ENCODE measurements at regions not wholly inside any gene's neighbourhood (a gene's known extent, or its start where the extent isn't known, plus 50 kb on each side); places are given as distances from the start of the nearest gene placed in this dataset.

- no peak overlapping the region for H2AFZ ChIP-seq (ENCODE audit: low read length)
- H3K4me1 ChIP-seq (ENCODE audit: insufficient read depth, low read length, severe bottlenecking): no peaks in the 10 kb centered on the region
- no peaks in the 10 kb centered on the region for H3K79me2 ChIP-seq (ENCODE audit: insufficient read depth, low read length)
- no peaks in the 10 kb centered on the region for H3K27me3 ChIP-seq (ENCODE audit: insufficient read depth, low read length)
- H3K9ac ChIP-seq (ENCODE audit: low read length): no peak overlapping the region
- H3K9me2 ChIP-seq (ENCODE audit: low read depth, low read length): no peaks in the 10 kb centered on the region
- H3K27ac ChIP-seq (ENCODE audit: low read depth, low read length, poor library complexity, severe bottlenecking): no peak overlapping the region
- H3K36me3 ChIP-seq (ENCODE audit: insufficient read depth, low read length): no peaks in the 10 kb centered on the region
- no peak for TF ChIP-seq CTCF (IDR thresholded peaks at IDR 0.05; ENCODE audit: low read length)
- TF ChIP-seq EZH2 (IDR thresholded peaks at IDR 0.05; ENCODE audit: borderline replicate concordance, low read length): no peak
- no peaks in the 10 kb centered on the region for H3F3A ChIP-seq (ENCODE audit: insufficient read depth, low read length)
- H3K9me3 ChIP-seq (ENCODE audit: low read length): no peaks in the 10 kb centered on the region
- no peaks in the 10 kb centered on the region for H4K20me1 ChIP-seq (ENCODE audit: insufficient read depth, low read length)
- H3K4me2 ChIP-seq (ENCODE audit: low read length): no peak overlapping the region
- H3K4me3 ChIP-seq (ENCODE audit: low read depth, low read length, poor library complexity, severe bottlenecking): no peak overlapping the region
Measured at GRCh38 chr15:46682969-46683791, 1034.1 kb upstream of the SEMA6D start.

GRCh38 chr15:46685096-46685495 is 1032.2 kb upstream of the SEMA6D start:
- no peaks in the 10 kb centered on the region for H3F3A ChIP-seq (ENCODE audit: insufficient read depth, low read length)
- no peaks in the 10 kb centered on the region for H3K9me3 ChIP-seq (ENCODE audit: low read length)
- no peak overlapping the region for H3K9ac ChIP-seq (ENCODE audit: low read length)
- no peaks in the 10 kb centered on the region for H3K36me3 ChIP-seq (ENCODE audit: insufficient read depth, low read length)
- no peaks in the 10 kb centered on the region for H3K79me2 ChIP-seq (ENCODE audit: insufficient read depth, low read length)
- H3K27me3 ChIP-seq (ENCODE audit: insufficient read depth, low read length): no peaks in the 10 kb centered on the region
- no peaks in the 10 kb centered on the region for H3K9me2 ChIP-seq (ENCODE audit: low read depth, low read length)
- no peak overlapping the region for H3K4me3 ChIP-seq (ENCODE audit: low read depth, low read length, poor library complexity, severe bottlenecking)
- no peak overlapping the region for H3K4me2 ChIP-seq (ENCODE audit: low read length)
- no peak overlapping the region for H2AFZ ChIP-seq (ENCODE audit: low read length)
- no peaks in the 10 kb centered on the region for H4K20me1 ChIP-seq (ENCODE audit: insufficient read depth, low read length)
- no peaks in the 10 kb centered on the region for H3K4me1 ChIP-seq (ENCODE audit: insufficient read depth, low read length, severe bottlenecking)
- TF ChIP-seq CTCF (IDR thresholded peaks at IDR 0.05; ENCODE audit: low read length) (no peak), EZH2 (IDR thresholded peaks at IDR 0.05; ENCODE audit: borderline replicate concordance, low read length) (no peak)
- H3K27ac ChIP-seq (ENCODE audit: low read depth, low read length, poor library complexity, severe bottlenecking): no peak overlapping the region

- no peaks in the 10 kb centered on the region for H3K79me2 ChIP-seq (ENCODE audit: insufficient read depth, low read length)
- no peaks in the 10 kb centered on the region for H3F3A ChIP-seq (ENCODE audit: insufficient read depth, low read length)
- TF ChIP-seq EZH2 (IDR thresholded peaks at IDR 0.05; ENCODE audit: borderline replicate concordance, low read length): no peak
- no peak for TF ChIP-seq CTCF (IDR thresholded peaks at IDR 0.05; ENCODE audit: low read length)
- no peaks in the 10 kb centered on the region for H3K27me3 ChIP-seq (ENCODE audit: insufficient read depth, low read length)
- no peak overlapping the region for H3K27ac ChIP-seq (ENCODE audit: low read depth, low read length, poor library complexity, severe bottlenecking)
- H4K20me1 ChIP-seq (ENCODE audit: insufficient read depth, low read length): no peaks in the 10 kb centered on the region
- no peak overlapping the region for H2AFZ ChIP-seq (ENCODE audit: low read length)
- H3K4me3 ChIP-seq (ENCODE audit: low read depth, low read length, poor library complexity, severe bottlenecking): no peak overlapping the region
- no peaks in the 10 kb centered on the region for H3K4me1 ChIP-seq (ENCODE audit: insufficient read depth, low read length, severe bottlenecking)
- H3K9me2 ChIP-seq (ENCODE audit: low read depth, low read length): no peaks in the 10 kb centered on the region
- no peak overlapping the region for H3K4me2 ChIP-seq (ENCODE audit: low read length)
- no peak overlapping the region for H3K9ac ChIP-seq (ENCODE audit: low read length)
- no peaks in the 10 kb centered on the region for H3K9me3 ChIP-seq (ENCODE audit: low read length)
- no peaks in the 10 kb centered on the region for H3K36me3 ChIP-seq (ENCODE audit: insufficient read depth, low read length)
Measured at GRCh38 chr15:46685681-46686080, 1031.6 kb upstream of the SEMA6D start.
